ENCODE measurements at regions not wholly inside any gene's neighbourhood (a gene's known extent, or its start where the extent isn't known, plus 50 kb on each side); places are given as distances from the start of the nearest gene placed in this dataset.

GRCh38 chr19:28514166-28514565 lies 698.8 kb downstream of the UQCRFS1 start:
- Histone ChIP-seq H3K36me3 (ENCODE audit: control insufficient read depth in 4 of 4, insufficient read depth in 4 of 4, low read length in 3 of 4) (no peaks in the 10 kb centered on the region), H3K4me1 (ENCODE audit: control extremely low read depth in 1 of 4, control insufficient read depth in 4 of 4, insufficient read depth in 4 of 4, low read length in 3 of 4) (no peaks in the 10 kb centered on the region), H3K27ac (ENCODE audit: insufficient read depth in 1 of 2, low read depth in 1 of 2, low read length in 2 of 2, poor library complexity in 1 of 2, severe bottlenecking in 2 of 2) (no peak overlapping the region), H3K4me3 (ENCODE audit: control insufficient read depth in 1 of 7, extremely low read depth in 1 of 7, insufficient read depth in 4 of 7, low read depth in 2 of 7, low read length in 6 of 7) (no peak overlapping the region), H3K27me3 (replicated peaks in 2 of 5; ENCODE audit: control insufficient read depth in 4 of 5, insufficient read depth in 5 of 5, low read length in 4 of 5) (no peaks in the 10 kb centered on the region), H3K9me3 (ENCODE audit: control extremely low read depth in 1 of 5, control insufficient read depth in 4 of 5, insufficient read depth in 2 of 5, low read depth in 1 of 5, low read length in 4 of 5) (no peaks in the 10 kb centered on the region)
- 96% methylated on average over 3 of the region's 3 CpGs for WGBS (ENCODE audit: insufficient coverage)
- CTCF ChIA-PET, result interaction anchor here (1.3 to 1.5 kb wide), 2 partner anchors 8 to 9 kb away, joined by 3 read pairs; no protein-coding TSS in a partner anchor
- DNase-seq, result no peak
- POLR2A ChIA-PET, result no interaction called here

GRCh38 chr19:28511655-28512054 lies 701.3 kb downstream of the UQCRFS1 start:
- peaks cover 0 to 4% (median 3%) of the 10 kb centered on the region in 4 experiments for H3K4me1 ChIP-seq (ENCODE audit: control extremely low read depth in 1 of 4, control insufficient read depth in 4 of 4, insufficient read depth in 4 of 4, low read length in 3 of 4)
- CTCF ChIA-PET, result no interaction called here
- DNase-seq, result no peak
- WGBS (ENCODE audit: insufficient coverage), result no CpG with 5 or more reads among the region's 1 CpG
- no peaks in the 10 kb centered on the region for H3K27me3 ChIP-seq (replicated peaks in 2 of 5; ENCODE audit: control insufficient read depth in 4 of 5, insufficient read depth in 5 of 5, low read length in 4 of 5)
- no peak overlapping the region for H3K27ac ChIP-seq (ENCODE audit: insufficient read depth in 1 of 2, low read depth in 1 of 2, low read length in 2 of 2, poor library complexity in 1 of 2, severe bottlenecking in 2 of 2)
- POLR2A ChIA-PET, result no interaction called here
- no peaks in the 10 kb centered on the region for H3K9me3 ChIP-seq (ENCODE audit: control extremely low read depth in 1 of 5, control insufficient read depth in 4 of 5, insufficient read depth in 2 of 5, low read depth in 1 of 5, low read length in 4 of 5)
- no peaks in the 10 kb centered on the region for H3K36me3 ChIP-seq (ENCODE audit: control insufficient read depth in 4 of 4, insufficient read depth in 4 of 4, low read length in 3 of 4)
- no peak overlapping the region for H3K4me3 ChIP-seq (ENCODE audit: control insufficient read depth in 1 of 7, extremely low read depth in 1 of 7, insufficient read depth in 4 of 7, low read depth in 2 of 7, low read length in 6 of 7)

- H3K9me3 ChIP-seq (ENCODE audit: control extremely low read depth in 1 of 5, control insufficient read depth in 4 of 5, insufficient read depth in 2 of 5, low read depth in 1 of 5, low read length in 4 of 5), result no peaks in the 10 kb centered on the region
- ChIA-PET CTCF (no interaction called here), POLR2A (no interaction called here)
- H3K4me1 ChIP-seq (ENCODE audit: control extremely low read depth in 1 of 4, control insufficient read depth in 4 of 4, insufficient read depth in 4 of 4, low read length in 3 of 4), result peaks cover 0 to 10% (median 3%) of the 10 kb centered on the region in 4 experiments
- 91% methylated on average over 8 of the region's 15 CpGs for WGBS (ENCODE audit: insufficient coverage)
- no peaks in the 10 kb centered on the region for H3K36me3 ChIP-seq (ENCODE audit: control insufficient read depth in 4 of 4, insufficient read depth in 4 of 4, low read length in 3 of 4)
- no peak overlapping the region for H3K4me3 ChIP-seq (ENCODE audit: control insufficient read depth in 1 of 7, extremely low read depth in 1 of 7, insufficient read depth in 4 of 7, low read depth in 2 of 7, low read length in 6 of 7)
- DNase-seq, result no peak
- H3K27ac ChIP-seq (ENCODE audit: insufficient read depth in 1 of 2, low read depth in 1 of 2, low read length in 2 of 2, poor library complexity in 1 of 2, severe bottlenecking in 2 of 2), result no peak overlapping the region
- H3K27me3 ChIP-seq (replicated peaks in 2 of 5; ENCODE audit: control insufficient read depth in 4 of 5, insufficient read depth in 5 of 5, low read length in 4 of 5), result no peaks in the 10 kb centered on the region
These were observed 703.7 kb downstream of the UQCRFS1 start for GRCh38 chr19:28509079-28509895.

- Histone ChIP-seq H3K27me3 (replicated peaks in 2 of 5; ENCODE audit: control insufficient read depth in 4 of 5, insufficient read depth in 5 of 5, low read length in 4 of 5) (no peaks in the 10 kb centered on the region), H3K4me1 (ENCODE audit: control extremely low read depth in 1 of 4, control insufficient read depth in 4 of 4, insufficient read depth in 4 of 4, low read length in 3 of 4) (peaks cover 0 to 16% (median 4%) of the 10 kb centered on the region in 4 experiments), H3K36me3 (ENCODE audit: control insufficient read depth in 4 of 4, insufficient read depth in 4 of 4, low read length in 3 of 4) (no peaks in the 10 kb centered on the region), H3K27ac (ENCODE audit: insufficient read depth in 1 of 2, low read depth in 1 of 2, low read length in 2 of 2, poor library complexity in 1 of 2, severe bottlenecking in 2 of 2) (no peak overlapping the region), H3K4me3 (ENCODE audit: control insufficient read depth in 1 of 7, extremely low read depth in 1 of 7, insufficient read depth in 4 of 7, low read depth in 2 of 7, low read length in 6 of 7) (no peak overlapping the region), H3K9me3 (ENCODE audit: control extremely low read depth in 1 of 5, control insufficient read depth in 4 of 5, insufficient read depth in 2 of 5, low read depth in 1 of 5, low read length in 4 of 5) (no peaks in the 10 kb centered on the region)
- ChIA-PET POLR2A (no interaction called here), CTCF (no interaction called here)
- DNase-seq, result no peak
- 100% methylated on average over 3 of the region's 3 CpGs for WGBS (ENCODE audit: insufficient coverage)
These were observed 704.3 kb downstream of the UQCRFS1 start for GRCh38 chr19:28508666-28509065.

- no peak overlapping the region for H3K27ac ChIP-seq (ENCODE audit: insufficient read depth in 1 of 2, low read depth in 1 of 2, low read length in 2 of 2, poor library complexity in 1 of 2, severe bottlenecking in 2 of 2)
- no peak overlapping the region for H3K4me3 ChIP-seq (ENCODE audit: control insufficient read depth in 1 of 7, extremely low read depth in 1 of 7, insufficient read depth in 4 of 7, low read depth in 2 of 7, low read length in 6 of 7)
- ChIA-PET CTCF (interaction anchor here (1.1 to 1.3 kb wide), 2 partner anchors 8 to 86 kb away, joined by 3 read pairs; no protein-coding TSS in a partner anchor), POLR2A (no interaction called here)
- WGBS (ENCODE audit: insufficient coverage), result 80% methylated on average over 1 of the region's 2 CpGs
- no peaks in the 10 kb centered on the region for H3K27me3 ChIP-seq (replicated peaks in 2 of 5; ENCODE audit: control insufficient read depth in 4 of 5, insufficient read depth in 5 of 5, low read length in 4 of 5)
- no peak for DNase-seq
- H3K4me1 ChIP-seq (ENCODE audit: control extremely low read depth in 1 of 4, control insufficient read depth in 4 of 4, insufficient read depth in 4 of 4, low read length in 3 of 4), result peaks cover 0 to 41% (median 13%) of the 10 kb centered on the region in 4 experiments
- no peaks in the 10 kb centered on the region for H3K9me3 ChIP-seq (ENCODE audit: control extremely low read depth in 1 of 5, control insufficient read depth in 4 of 5, insufficient read depth in 2 of 5, low read depth in 1 of 5, low read length in 4 of 5)
- no peaks in the 10 kb centered on the region for H3K36me3 ChIP-seq (ENCODE audit: control insufficient read depth in 4 of 4, insufficient read depth in 4 of 4, low read length in 3 of 4)
These were observed 707.0 kb downstream of the UQCRFS1 start for GRCh38 chr19:28505933-28506332.

GRCh38 chr19:28505134-28505533 lies 707.8 kb downstream of the UQCRFS1 start:
- Histone ChIP-seq H3K4me1 (ENCODE audit: control extremely low read depth in 1 of 4, control insufficient read depth in 4 of 4, insufficient read depth in 4 of 4, low read length in 3 of 4) (peaks cover 0 to 49% (median 14%) of the 10 kb centered on the region in 4 experiments), H3K36me3 (ENCODE audit: control insufficient read depth in 4 of 4, insufficient read depth in 4 of 4, low read length in 3 of 4) (no peaks in the 10 kb centered on the region), H3K27ac (ENCODE audit: insufficient read depth in 1 of 2, low read depth in 1 of 2, low read length in 2 of 2, poor library complexity in 1 of 2, severe bottlenecking in 2 of 2) (no peak overlapping the region), H3K9me3 (ENCODE audit: control extremely low read depth in 1 of 5, control insufficient read depth in 4 of 5, insufficient read depth in 2 of 5, low read depth in 1 of 5, low read length in 4 of 5) (no peaks in the 10 kb centered on the region), H3K27me3 (replicated peaks in 2 of 5; ENCODE audit: control insufficient read depth in 4 of 5, insufficient read depth in 5 of 5, low read length in 4 of 5) (no peaks in the 10 kb centered on the region), H3K4me3 (ENCODE audit: control insufficient read depth in 1 of 7, extremely low read depth in 1 of 7, insufficient read depth in 4 of 7, low read depth in 2 of 7, low read length in 6 of 7) (no peak overlapping the region)
- POLR2A ChIA-PET, result no interaction called here
- WGBS (ENCODE audit: insufficient coverage), result 100% methylated on average over 2 of the region's 3 CpGs
- CTCF ChIA-PET, result interaction anchor here (1.1 to 1.5 kb wide), 3 partner anchors 9 to 86 kb away, joined by 3 read pairs; no protein-coding TSS in a partner anchor
- DNase-seq, result no peak

GRCh38 chr19:28504727-28505126 lies 708.2 kb downstream of the UQCRFS1 start:
- 100% methylated on average over 1 of the region's 3 CpGs for WGBS (ENCODE audit: insufficient coverage)
- peaks cover 0 to 53% (median 14%) of the 10 kb centered on the region in 4 experiments for H3K4me1 ChIP-seq (ENCODE audit: control extremely low read depth in 1 of 4, control insufficient read depth in 4 of 4, insufficient read depth in 4 of 4, low read length in 3 of 4)
- H3K36me3 ChIP-seq (ENCODE audit: control insufficient read depth in 4 of 4, insufficient read depth in 4 of 4, low read length in 3 of 4), result no peaks in the 10 kb centered on the region
- H3K27ac ChIP-seq (ENCODE audit: insufficient read depth in 1 of 2, low read depth in 1 of 2, low read length in 2 of 2, poor library complexity in 1 of 2, severe bottlenecking in 2 of 2), result no peak overlapping the region
- no peak for DNase-seq
- no peaks in the 10 kb centered on the region for H3K9me3 ChIP-seq (ENCODE audit: control extremely low read depth in 1 of 5, control insufficient read depth in 4 of 5, insufficient read depth in 2 of 5, low read depth in 1 of 5, low read length in 4 of 5)
- POLR2A ChIA-PET, result no interaction called here
- H3K4me3 ChIP-seq (ENCODE audit: control insufficient read depth in 1 of 7, extremely low read depth in 1 of 7, insufficient read depth in 4 of 7, low read depth in 2 of 7, low read length in 6 of 7), result no peak overlapping the region
- CTCF ChIA-PET, result interaction anchor here (1.3 to 1.5 kb wide), 3 partner anchors 17 to 87 kb away, joined by 3 to 5 read pairs (median 3); no protein-coding TSS in a partner anchor
- no peaks in the 10 kb centered on the region for H3K27me3 ChIP-seq (replicated peaks in 2 of 5; ENCODE audit: control insufficient read depth in 4 of 5, insufficient read depth in 5 of 5, low read length in 4 of 5)

Measured in common myeloid progenitor, CD34-positive (primary cell).